ENCODE measurements at regions not wholly inside any gene's neighbourhood (a gene's known extent, or its start where the extent isn't known, plus 50 kb on each side); places are given as distances from the start of the nearest gene placed in this dataset.

DNA sequence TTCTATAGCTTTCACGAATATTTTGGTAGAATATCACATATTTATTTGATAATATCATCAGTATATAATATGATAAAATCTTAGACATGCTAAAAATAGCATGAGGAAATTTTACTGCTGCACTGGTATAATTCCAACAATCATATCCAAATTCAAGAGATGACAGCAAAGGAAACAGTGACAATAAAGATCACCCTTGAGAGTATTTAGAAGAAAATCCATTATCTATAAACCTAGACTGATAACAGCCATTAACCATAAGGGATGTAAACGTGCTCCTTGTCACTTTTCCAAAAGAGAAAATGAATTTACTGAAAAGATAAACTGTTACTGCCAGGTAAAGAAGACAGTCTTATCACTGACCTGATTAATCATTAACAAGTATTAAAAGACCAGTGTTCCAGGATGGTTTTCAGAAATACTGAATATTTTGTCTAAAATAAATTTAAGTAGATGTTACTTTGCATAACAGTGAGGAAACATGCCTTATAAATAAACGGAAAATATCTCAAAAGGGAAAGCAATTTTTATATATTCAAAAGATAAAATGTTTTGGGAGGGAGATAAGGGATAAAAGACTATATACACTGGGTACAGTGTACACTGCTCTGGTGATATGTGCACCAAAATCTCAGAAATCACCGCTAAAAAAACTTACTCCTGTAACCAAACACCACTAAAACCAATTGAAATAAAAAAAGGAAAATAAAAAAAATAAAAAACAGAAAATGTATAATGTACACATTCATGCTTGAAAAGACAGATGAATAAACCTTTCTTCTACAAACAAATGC is 1704.7 kb downstream of the HACE1 start:
- no peak overlapping the region for H3K9ac ChIP-seq (ENCODE audit: low read length)
- H3K4me2 ChIP-seq (ENCODE audit: low read length), result no peak overlapping the region
- TF ChIP-seq, protein P1, sequence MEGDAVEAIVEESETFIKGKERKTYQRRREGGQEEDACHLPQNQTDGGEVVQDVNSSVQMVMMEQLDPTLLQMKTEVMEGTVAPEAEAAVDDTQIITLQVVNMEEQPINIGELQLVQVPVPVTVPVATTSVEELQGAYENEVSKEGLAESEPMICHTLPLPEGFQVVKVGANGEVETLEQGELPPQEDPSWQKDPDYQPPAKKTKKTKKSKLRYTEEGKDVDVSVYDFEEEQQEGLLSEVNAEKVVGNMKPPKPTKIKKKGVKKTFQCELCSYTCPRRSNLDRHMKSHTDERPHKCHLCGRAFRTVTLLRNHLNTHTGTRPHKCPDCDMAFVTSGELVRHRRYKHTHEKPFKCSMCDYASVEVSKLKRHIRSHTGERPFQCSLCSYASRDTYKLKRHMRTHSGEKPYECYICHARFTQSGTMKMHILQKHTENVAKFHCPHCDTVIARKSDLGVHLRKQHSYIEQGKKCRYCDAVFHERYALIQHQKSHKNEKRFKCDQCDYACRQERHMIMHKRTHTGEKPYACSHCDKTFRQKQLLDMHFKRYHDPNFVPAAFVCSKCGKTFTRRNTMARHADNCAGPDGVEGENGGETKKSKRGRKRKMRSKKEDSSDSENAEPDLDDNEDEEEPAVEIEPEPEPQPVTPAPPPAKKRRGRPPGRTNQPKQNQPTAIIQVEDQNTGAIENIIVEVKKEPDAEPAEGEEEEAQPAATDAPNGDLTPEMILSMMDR (IDR thresholded peaks at IDR 0.05; ENCODE audit: low read depth, low read length), result no peak
- no peak for TF ChIP-seq EZH2phosphoT487 (IDR thresholded peaks at IDR 0.05; ENCODE audit: low read depth)
- no peak overlapping the region for H3K4me3 ChIP-seq (ENCODE audit: low read length)
- H4K20me1 ChIP-seq (ENCODE audit: insufficient read depth, low read length), result no peaks in the 10 kb centered on the region
- no peaks in the 10 kb centered on the region for H3K36me3 ChIP-seq (replicated peaks; ENCODE audit: low read depth, low read length)
- no peaks in the 10 kb centered on the region for H3K79me2 ChIP-seq (ENCODE audit: low read length)
- no peaks in the 10 kb centered on the region for H3K9me3 ChIP-seq (ENCODE audit: insufficient read depth, low read length)
- H3K4me1 ChIP-seq (ENCODE audit: low read length), result no peaks in the 10 kb centered on the region
- H2AFZ ChIP-seq (ENCODE audit: low read depth, low read length), result no peak overlapping the region
- H3K27me3 ChIP-seq (ENCODE audit: low read depth, low read length), result no peaks in the 10 kb centered on the region
- no peak overlapping the region for H3K27ac ChIP-seq (ENCODE audit: low read length)

- H3K4me3 ChIP-seq (ENCODE audit: low read length), result no peak overlapping the region
- H3K9me3 ChIP-seq (ENCODE audit: insufficient read depth, low read length), result no peaks in the 10 kb centered on the region
- no peaks in the 10 kb centered on the region for H3K36me3 ChIP-seq (replicated peaks; ENCODE audit: low read depth, low read length)
- no peaks in the 10 kb centered on the region for H3K27me3 ChIP-seq (ENCODE audit: low read depth, low read length)
- no peak overlapping the region for H3K4me2 ChIP-seq (ENCODE audit: low read length)
- no peak overlapping the region for H3K27ac ChIP-seq (ENCODE audit: low read length)
- no peak overlapping the region for H2AFZ ChIP-seq (ENCODE audit: low read depth, low read length)
- no peaks in the 10 kb centered on the region for H3K79me2 ChIP-seq (ENCODE audit: low read length)
- no peak overlapping the region for H3K9ac ChIP-seq (ENCODE audit: low read length)
- TF ChIP-seq, protein P1 (IDR thresholded peaks at IDR 0.05; ENCODE audit: low read depth, low read length), result no peak
- TF ChIP-seq EZH2phosphoT487 (IDR thresholded peaks at IDR 0.05; ENCODE audit: low read depth), result no peak
- H4K20me1 ChIP-seq (ENCODE audit: insufficient read depth, low read length), result no peaks in the 10 kb centered on the region
- H3K4me1 ChIP-seq (ENCODE audit: low read length), result no peaks in the 10 kb centered on the region
These were observed 1706.7 kb downstream of the HACE1 start for GRCh38 chr6:103153016-103153415.

GRCh38 chr6:103142902-103143301 is 1716.8 kb downstream of the HACE1 start:
- TF ChIP-seq EZH2phosphoT487 (IDR thresholded peaks at IDR 0.05; ENCODE audit: low read depth), result no peak
- TF ChIP-seq, protein P1 (IDR thresholded peaks at IDR 0.05; ENCODE audit: low read depth, low read length), result no peak
- Histone ChIP-seq H3K27ac (ENCODE audit: low read length) (no peak overlapping the region), H3K27me3 (ENCODE audit: low read depth, low read length) (no peaks in the 10 kb centered on the region)

DNA sequence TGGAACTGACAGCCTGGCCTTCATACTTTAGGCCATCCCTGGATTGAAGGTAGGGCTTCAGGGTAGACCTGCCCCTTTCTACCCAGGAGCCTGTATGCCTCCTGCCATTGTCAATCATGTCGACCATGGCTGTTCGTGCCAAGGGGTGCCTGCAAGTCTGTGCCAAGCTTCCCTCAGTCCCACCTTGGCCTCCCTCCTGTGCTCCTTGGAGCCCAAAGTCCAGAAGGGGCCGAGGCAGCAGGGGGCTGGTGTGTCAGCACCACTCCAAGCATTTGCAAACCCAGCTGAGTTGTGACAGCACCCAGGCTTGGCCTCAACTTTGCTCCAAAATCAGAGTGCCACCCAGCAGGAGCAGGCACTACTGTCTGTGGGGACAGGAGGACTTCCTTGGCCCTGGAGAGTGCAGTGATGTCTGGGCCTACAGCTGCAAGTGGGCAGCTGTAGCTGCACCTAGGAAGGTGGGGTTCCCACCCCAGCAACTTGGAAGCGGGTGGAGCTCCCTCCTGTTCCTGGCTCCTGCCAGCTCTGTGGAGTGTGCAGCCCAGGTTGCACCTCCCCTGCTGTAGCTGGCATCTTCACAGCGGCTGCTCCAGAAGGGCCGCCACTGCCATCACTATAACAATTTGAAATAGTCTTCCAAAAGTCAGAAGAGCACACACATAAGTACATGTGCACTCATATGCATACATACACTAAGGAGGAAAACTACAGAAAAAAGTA is 1719.3 kb downstream of the HACE1 start:
- H3K4me1 ChIP-seq (ENCODE audit: low read length), result no peaks in the 10 kb centered on the region
- H3K9ac ChIP-seq (ENCODE audit: low read length), result no peak overlapping the region
- H3K36me3 ChIP-seq (replicated peaks; ENCODE audit: low read depth, low read length), result no peaks in the 10 kb centered on the region
- no peaks in the 10 kb centered on the region for H4K20me1 ChIP-seq (ENCODE audit: insufficient read depth, low read length)
- no peaks in the 10 kb centered on the region for H3K27me3 ChIP-seq (ENCODE audit: low read depth, low read length)
- H3K9me3 ChIP-seq (ENCODE audit: insufficient read depth, low read length), result no peaks in the 10 kb centered on the region
- H3K4me2 ChIP-seq (ENCODE audit: low read length), result no peak overlapping the region
- no peak overlapping the region for H3K4me3 ChIP-seq (ENCODE audit: low read length)
- TF ChIP-seq, protein P1 (IDR thresholded peaks at IDR 0.05; ENCODE audit: low read depth, low read length), result no peak
- no peak for TF ChIP-seq EZH2phosphoT487 (IDR thresholded peaks at IDR 0.05; ENCODE audit: low read depth)
- no peaks in the 10 kb centered on the region for H3K79me2 ChIP-seq (ENCODE audit: low read length)
- H3K27ac ChIP-seq (ENCODE audit: low read length), result no peak overlapping the region
- no peak overlapping the region for H2AFZ ChIP-seq (ENCODE audit: low read depth, low read length)

More at GRCh38 chr6:103142902-103143301, 1716.8 kb downstream of the HACE1 start:
- Histone ChIP-seq H3K4me1 (ENCODE audit: low read length) (no peaks in the 10 kb centered on the region), H4K20me1 (ENCODE audit: insufficient read depth, low read length) (no peaks in the 10 kb centered on the region), H3K4me3 (ENCODE audit: low read length) (no peak overlapping the region), H2AFZ (ENCODE audit: low read depth, low read length) (no peak overlapping the region), H3K9me3 (ENCODE audit: insufficient read depth, low read length) (no peaks in the 10 kb centered on the region), H3K4me2 (ENCODE audit: low read length) (no peak overlapping the region), H3K79me2 (ENCODE audit: low read length) (no peaks in the 10 kb centered on the region), H3K36me3 (replicated peaks; ENCODE audit: low read depth, low read length) (no peaks in the 10 kb centered on the region), H3K9ac (ENCODE audit: low read length) (no peak overlapping the region)
